ENCODE measurements at regions not wholly inside any gene's neighbourhood (a gene's known extent, or its start where the extent isn't known, plus 50 kb on each side); places are given as distances from the start of the nearest gene placed in this dataset.
"Not testable (repeated sequence)": the region's sequence is repeated elsewhere in the genome, so short reads cannot be mapped to it uniquely, and the experiment has no call there.

GRCh38 chrY:3037471-3037870, 102.3 kb downstream of the ZFY start:
- no peak for DNase-seq (ENCODE audit: low spot score)

- DNase-seq (ENCODE audit: low spot score): no peak
Observed at GRCh38 chrY:3040415-3040814, 105.2 kb downstream of the ZFY start.

- DNase-seq (ENCODE audit: low spot score): no peak
Observed at GRCh38 chrY:3041985-3042384, 106.8 kb downstream of the ZFY start.

GRCh38 chrY:3042901-3043300, 107.7 kb downstream of the ZFY start:
- DNase-seq (ENCODE audit: low spot score): no peak

- no peak for DNase-seq (ENCODE audit: low spot score)
Observed at GRCh38 chrY:3045048-3045447, 109.9 kb downstream of the ZFY start.

GRCh38 chrY:3055496-3055895, 120.3 kb downstream of the ZFY start:
- not testable (repeated sequence) for DNase-seq (ENCODE audit: low spot score)

- DNase-seq (ENCODE audit: low spot score): not testable (repeated sequence)
Observed at GRCh38 chrY:3058342-3058741, 123.2 kb downstream of the ZFY start.

GRCh38 chrY:3060671-3061070, 125.5 kb downstream of the ZFY start:
- not testable (repeated sequence) for DNase-seq (ENCODE audit: low spot score)

- DNase-seq (ENCODE audit: low spot score): not testable (repeated sequence)
Observed at GRCh38 chrY:3088149-3088548, 153.0 kb downstream of the ZFY start.

- DNase-seq (ENCODE audit: low spot score): not testable (repeated sequence)
Observed at GRCh38 chrY:3108674-3109073, 173.5 kb downstream of the ZFY start.

- not testable (repeated sequence) for DNase-seq (ENCODE audit: low spot score)
Observed at GRCh38 chrY:3120234-3120633, 185.1 kb downstream of the ZFY start.

- not testable (repeated sequence) for DNase-seq (ENCODE audit: low spot score)
Observed at GRCh38 chrY:3120716-3121115, 185.5 kb downstream of the ZFY start.

GRCh38 chrY:3123482-3123881, 188.3 kb downstream of the ZFY start:
- DNase-seq (ENCODE audit: low spot score): not testable (repeated sequence)

GRCh38 chrY:3171074-3171473, 235.9 kb downstream of the ZFY start:
- not testable (repeated sequence) for DNase-seq (ENCODE audit: low spot score)

- not testable (repeated sequence) for DNase-seq (ENCODE audit: low spot score)
Observed at GRCh38 chrY:3195035-3195434, 259.9 kb downstream of the ZFY start.

GRCh38 chrY:3202287-3202686, 267.1 kb downstream of the ZFY start:
- not testable (repeated sequence) for DNase-seq (ENCODE audit: low spot score)

GRCh38 chrY:3206733-3207132, 271.6 kb downstream of the ZFY start:
- not testable (repeated sequence) for DNase-seq (ENCODE audit: low spot score)

- DNase-seq (ENCODE audit: low spot score): not testable (repeated sequence)
Observed at GRCh38 chrY:3213183-3213582, 278.0 kb downstream of the ZFY start.

- not testable (repeated sequence) for DNase-seq (ENCODE audit: low spot score)
Observed at GRCh38 chrY:3218134-3218533, 283.0 kb downstream of the ZFY start.

GRCh38 chrY:3218559-3218958, 283.4 kb downstream of the ZFY start:
- DNase-seq (ENCODE audit: low spot score): not testable (repeated sequence)

- not testable (repeated sequence) for DNase-seq (ENCODE audit: low spot score)
Observed at GRCh38 chrY:3262911-3263310, 316.0 kb upstream of the TGIF2LY start.

- not testable (repeated sequence) for DNase-seq (ENCODE audit: low spot score)
Observed at GRCh38 chrY:3288063-3288462, 290.8 kb upstream of the TGIF2LY start.

GRCh38 chrY:3297235-3297634, 281.6 kb upstream of the TGIF2LY start:
- not testable (repeated sequence) for DNase-seq (ENCODE audit: low spot score)

- DNase-seq (ENCODE audit: low spot score): not testable (repeated sequence)
Observed at GRCh38 chrY:3319988-3320387, 258.9 kb upstream of the TGIF2LY start.

- not testable (repeated sequence) for DNase-seq (ENCODE audit: low spot score)
Observed at GRCh38 chrY:3367535-3367934, 211.3 kb upstream of the TGIF2LY start.
